Keratinocyte (primary cell): ENCODE measurements at regions not wholly inside any gene's neighbourhood (a gene's known extent, or its start where the extent isn't known, plus 50 kb on each side); places are given as distances from the start of the nearest gene placed in this dataset.

Experiments used
- DNase-seq: peaks from one replicate; pipeline ENCODE4 v3.0.0-alpha.2; 2011; ENCODE audit warnings: low read depth, missing footprints, low spot score
- FAIRE-seq: peaks from 2 replicates; lab custom pipeline; 2011; peaks lifted over from hg19 to GRCh38; lab: Jason Lieb, UNC
- H2AFZ ChIP-seq: 2 replicates; pipeline ENCODE4 v1.6.0; 2012; ENCODE audit warnings: low read length, control low read depth, inconsistent platforms; ENCODE audit not compliant: control insufficient read depth
- H3K27ac ChIP-seq: 2 replicates; pipeline ENCODE4 v1.5.1; 2011; ENCODE audit warnings: low read length; ENCODE audit not compliant: control insufficient read depth, insufficient read depth
- H3K27me3 ChIP-seq: 3 replicates; pipeline ENCODE4 v1.6.0; 2011; ENCODE audit warnings: low read length; ENCODE audit not compliant: control insufficient read depth, insufficient read depth; ENCODE audit errors: extremely low read depth
- H3K36me3 ChIP-seq, 2 experiments: 2 replicates in 1 of 2; 3 replicates in 1 of 2; pipeline ENCODE4 v1.5.1; 2011; ENCODE audit warnings: low read length in 2 of 2, mild to moderate bottlenecking in 1 of 2; ENCODE audit not compliant: control insufficient read depth in 2 of 2, insufficient read depth in 2 of 2; ENCODE audit errors: extremely low read depth in 1 of 2
- H3K4me1 ChIP-seq: 3 replicates; pipeline ENCODE4 v1.5.1; 2011; ENCODE audit warnings: low read length; ENCODE audit not compliant: control insufficient read depth, insufficient read depth; ENCODE audit errors: extremely low read depth
- H3K4me2 ChIP-seq: 3 replicates; pipeline ENCODE4 v1.6.0; 2011; ENCODE audit warnings: low read depth, low read length; ENCODE audit not compliant: control insufficient read depth, insufficient read depth; ENCODE audit errors: extremely low read depth
- H3K4me3 ChIP-seq, 3 experiments: fragments of 200-600 bp in 1 of 3; sonication (generic) in 1 of 3; 2 replicates in 2 of 3; 3 replicates in 1 of 3; pipeline ENCODE4 v1.5.1; 2011 to 2016; ENCODE audit warnings: low read length in 3 of 3, mild to moderate bottlenecking in 3 of 3, control low read depth in 2 of 3, inconsistent platforms in 1 of 3, low read depth in 1 of 3, mixed read lengths in 1 of 3, mixed run types in 1 of 3, moderate library complexity in 1 of 3; ENCODE audit not compliant: control insufficient read depth in 2 of 3, insufficient read depth in 2 of 3; ENCODE audit errors: extremely low read depth in 1 of 3
- H3K79me2 ChIP-seq: 2 replicates; pipeline ENCODE4 v1.6.0; 2012; ENCODE audit warnings: low read length; ENCODE audit not compliant: control insufficient read depth, insufficient read depth
- H3K9ac ChIP-seq: 3 replicates; pipeline ENCODE4 v1.6.0; 2011; ENCODE audit warnings: low read length; ENCODE audit not compliant: control insufficient read depth, insufficient read depth; ENCODE audit errors: extremely low read depth
- H3K9me1 ChIP-seq: 3 replicates; pipeline ENCODE4 v1.6.0; 2011; ENCODE audit warnings: low read length; ENCODE audit not compliant: control insufficient read depth, insufficient read depth; ENCODE audit errors: extremely low read depth
- H3K9me3 ChIP-seq: 2 replicates; pipeline ENCODE4 v1.5.1; 2012; ENCODE audit warnings: low read depth, low read length; ENCODE audit not compliant: control insufficient read depth
- H4K20me1 ChIP-seq: 3 replicates; pipeline ENCODE4 v1.6.0; 2011; ENCODE audit warnings: low read length; ENCODE audit not compliant: control insufficient read depth, insufficient read depth; ENCODE audit errors: extremely low read depth
- EZH2 ChIP-seq: IDR thresholded peaks from one replicate; pipeline ENCODE4 v1.6.1; 2012; ENCODE audit warnings: inconsistent platforms, mild to moderate bottlenecking, low read length, moderate library complexity
- dilution Hi-C: fragments of 300-500 bp; cut with MboI; formaldehyde crosslinking; loops from one replicate; pipeline ENCODE4 v1.7.0; 2020; ENCODE audit warnings: low sequenced_read_pairs; ENCODE audit not compliant: extremely low pct_ligation_motif_present
- TF ChIP-seq, protein P1 (sequence below), 3 experiments: IDR thresholded peaks in 1 of 3; conservative IDR thresholded peaks in 1 of 3; optimal IDR thresholded peaks in 1 of 3; 2 replicates in 2 of 3; 3 replicates in 1 of 3; pipeline versions ENCODE3 to v1.5.1; 2011; ENCODE audit warnings: low read length in 3 of 3, mild to moderate bottlenecking in 3 of 3, moderate library complexity in 2 of 3, control low read depth in 1 of 3, inconsistent platforms in 1 of 3; ENCODE audit not compliant: insufficient read depth in 2 of 3; ENCODE audit errors: extremely low read depth in 1 of 3

GRCh38 chr6:33924681-33925080 is 120.9 kb upstream of the MLN start:
- Histone ChIP-seq H3K27ac (no peak overlapping the region), H3K4me1 (no peaks in the 10 kb centered on the region), H3K9ac (no peak overlapping the region), H3K9me3 (no peaks in the 10 kb centered on the region), H4K20me1 (no peaks in the 10 kb centered on the region), H3K27me3 (no peaks in the 10 kb centered on the region), H3K9me1 (no peaks in the 10 kb centered on the region), H3K36me3 (no peaks in the 10 kb centered on the region), H3K4me2 (no peak overlapping the region), H2AFZ (no peak overlapping the region), H3K79me2 (no peaks in the 10 kb centered on the region), H3K4me3 (no peak overlapping the region)
- DNase-seq (no peak), FAIRE-seq (no peak)
- dilution Hi-C loops = no loop called here
- TF ChIP-seq EZH2 = no peak
- TF ChIP-seq, protein P1, sequence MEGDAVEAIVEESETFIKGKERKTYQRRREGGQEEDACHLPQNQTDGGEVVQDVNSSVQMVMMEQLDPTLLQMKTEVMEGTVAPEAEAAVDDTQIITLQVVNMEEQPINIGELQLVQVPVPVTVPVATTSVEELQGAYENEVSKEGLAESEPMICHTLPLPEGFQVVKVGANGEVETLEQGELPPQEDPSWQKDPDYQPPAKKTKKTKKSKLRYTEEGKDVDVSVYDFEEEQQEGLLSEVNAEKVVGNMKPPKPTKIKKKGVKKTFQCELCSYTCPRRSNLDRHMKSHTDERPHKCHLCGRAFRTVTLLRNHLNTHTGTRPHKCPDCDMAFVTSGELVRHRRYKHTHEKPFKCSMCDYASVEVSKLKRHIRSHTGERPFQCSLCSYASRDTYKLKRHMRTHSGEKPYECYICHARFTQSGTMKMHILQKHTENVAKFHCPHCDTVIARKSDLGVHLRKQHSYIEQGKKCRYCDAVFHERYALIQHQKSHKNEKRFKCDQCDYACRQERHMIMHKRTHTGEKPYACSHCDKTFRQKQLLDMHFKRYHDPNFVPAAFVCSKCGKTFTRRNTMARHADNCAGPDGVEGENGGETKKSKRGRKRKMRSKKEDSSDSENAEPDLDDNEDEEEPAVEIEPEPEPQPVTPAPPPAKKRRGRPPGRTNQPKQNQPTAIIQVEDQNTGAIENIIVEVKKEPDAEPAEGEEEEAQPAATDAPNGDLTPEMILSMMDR (optimal IDR thresholded peaks at IDR 0.05 in 1 of 3, IDR thresholded peaks at IDR 0.05 in 1 of 3, conservative IDR thresholded peaks at IDR 0.05 in 1 of 3; ENCODE audit: extremely low read depth in 1 of 3, insufficient read depth in 2 of 3, low read length in 3 of 3) = no peak

- no peaks in the 10 kb centered on the region for H3K27me3 ChIP-seq
- no peak overlapping the region for H3K27ac ChIP-seq
- H3K9ac ChIP-seq = no peak overlapping the region
- H4K20me1 ChIP-seq = no peaks in the 10 kb centered on the region
- no peaks in the 10 kb centered on the region for H3K9me1 ChIP-seq
- TF ChIP-seq, protein P1 (optimal IDR thresholded peaks at IDR 0.05 in 1 of 3, IDR thresholded peaks at IDR 0.05 in 1 of 3, conservative IDR thresholded peaks at IDR 0.05 in 1 of 3; ENCODE audit: extremely low read depth in 1 of 3, insufficient read depth in 2 of 3, low read length in 3 of 3) = no peak
- no peak for TF ChIP-seq EZH2
- no peaks in the 10 kb centered on the region for H3K9me3 ChIP-seq
- no peaks in the 10 kb centered on the region for H3K36me3 ChIP-seq
- H3K4me1 ChIP-seq = no peaks in the 10 kb centered on the region
- H3K79me2 ChIP-seq = no peaks in the 10 kb centered on the region
- dilution Hi-C loops = no loop called here
- H2AFZ ChIP-seq = no peak overlapping the region
- no peak overlapping the region for H3K4me3 ChIP-seq
- no peak overlapping the region for H3K4me2 ChIP-seq
- DNase-seq = no peak
- FAIRE-seq = no peak
Observed at GRCh38 chr6:33923857-33924514, 120.2 kb upstream of the MLN start.
